Sigmoid colon (tissue), 4 donors: ENCODE measurements at regions not wholly inside any gene's neighbourhood (a gene's known extent, or its start where the extent isn't known, plus 50 kb on each side); places are given as distances from the start of the nearest gene placed in this dataset.

Source experiments
- CTCF ChIP-seq, 4 experiments: fragments of 450-650 bp in 3 of 4; fragments of 200-600 bp in 1 of 4; IDR thresholded peaks; one replicate each; pipeline ENCODE4 v1.5.1; 2016 to 2019; ENCODE audit warnings: antibody characterized with exemption in 4 of 4, mild to moderate bottlenecking in 3 of 4, moderate library complexity in 2 of 4
- POLR2A ChIP-seq, 2 donors: fragments of 450-650 bp; IDR thresholded peaks; one replicate each; pipeline ENCODE4 v1.6.1; 2016; ENCODE audit warnings: antibody characterized with exemption in 2 of 2, mild to moderate bottlenecking in 2 of 2, moderate library complexity in 2 of 2
- POLR2AphosphoS5 ChIP-seq, 4 donors: sonication (generic); formaldehyde crosslinking; IDR thresholded peaks; one replicate each; pipeline ENCODE4 v1.6.1; 2017; ENCODE audit warnings: antibody characterized with exemption in 4 of 4

- TF ChIP-seq POLR2AphosphoS5 (IDR thresholded peaks at IDR 0.05) (no peak), CTCF (IDR thresholded peaks at IDR 0.05) (no peak), POLR2A (IDR thresholded peaks at IDR 0.05) (no peak)
Measured at GRCh38 chr1:164472841-164473240, 86.1 kb upstream of the PBX1 start.
